ENCODE measurements at regions not wholly inside any gene's neighbourhood (a gene's known extent, or its start where the extent isn't known, plus 50 kb on each side); places are given as distances from the start of the nearest gene placed in this dataset.

GRCh38 chr11:31987118-31988005 lies 103.5 kb upstream of the RCN1 start:
- ATAC-seq (no peak), DNase-seq (ENCODE audit: low spot score) (no peak)
- no peak overlapping the region for H3K4me3 Mint-ChIP-seq
- H3K27me3 Mint-ChIP-seq = peaks cover 29 to 47% of the 10 kb centered on the region in 2 donors
- peaks cover 0 to 5% of the 10 kb centered on the region in 2 donors for H3K4me1 Mint-ChIP-seq (ENCODE audit: low read depth in 2 of 2)
- H3K27ac Mint-ChIP-seq = no peak overlapping the region
- H3K36me3 Mint-ChIP-seq = peaks cover 4% of the 10 kb centered on the region
- H3K9me3 Mint-ChIP-seq = no peaks in the 10 kb centered on the region

GRCh38 chr11:31986201-31986889 lies 104.5 kb upstream of the RCN1 start:
- peaks cover 4% of the 10 kb centered on the region for H3K36me3 Mint-ChIP-seq
- ATAC-seq (no peak), DNase-seq (ENCODE audit: low spot score) (no peak)
- no peaks in the 10 kb centered on the region for H3K9me3 Mint-ChIP-seq
- H3K27me3 Mint-ChIP-seq = peaks cover 35 to 53% of the 10 kb centered on the region in 2 donors
- peaks cover 0 to 5% of the 10 kb centered on the region in 2 donors for H3K4me1 Mint-ChIP-seq (ENCODE audit: low read depth in 2 of 2)
- no peak overlapping the region for H3K27ac Mint-ChIP-seq
- H3K4me3 Mint-ChIP-seq = no peak overlapping the region

- no peak overlapping the region for H3K4me3 Mint-ChIP-seq
- DNase-seq (ENCODE audit: low spot score) = no peak
- peaks cover 3% of the 10 kb centered on the region for H3K9me3 Mint-ChIP-seq
- peaks cover 35 to 57% of the 10 kb centered on the region in 2 donors for H3K27me3 Mint-ChIP-seq
- no peak overlapping the region for H3K27ac Mint-ChIP-seq
- ATAC-seq = no peak
- no peaks in the 10 kb centered on the region for H3K4me1 Mint-ChIP-seq (ENCODE audit: low read depth in 2 of 2)
- peaks cover 10% of the 10 kb centered on the region for H3K36me3 Mint-ChIP-seq
Observed at GRCh38 chr11:31981457-31981856, 109.4 kb upstream of the RCN1 start.

- Mint-ChIP-seq H3K4me1 (ENCODE audit: low read depth in 2 of 2) (no peaks in the 10 kb centered on the region), H3K4me3 (no peak overlapping the region), H3K27ac (no peak overlapping the region), H3K36me3 (peaks cover 10% of the 10 kb centered on the region), H3K9me3 (peaks cover 3% of the 10 kb centered on the region), H3K27me3 (peaks cover 38% of the 10 kb centered on the region in 2 donors)
- ATAC-seq = no peak
- DNase-seq (ENCODE audit: low spot score) = no peak
Observed at GRCh38 chr11:31977343-31977742, 113.5 kb upstream of the RCN1 start.

- H3K36me3 Mint-ChIP-seq = peaks cover 2% of the 10 kb centered on the region
- DNase-seq (ENCODE audit: low spot score) (no peak), ATAC-seq (no peak)
- H3K4me1 Mint-ChIP-seq (ENCODE audit: low read depth in 2 of 2) = no peaks in the 10 kb centered on the region
- H3K27me3 Mint-ChIP-seq = peaks cover 21 to 30% of the 10 kb centered on the region in 2 donors
- H3K27ac Mint-ChIP-seq = no peak overlapping the region
- H3K9me3 Mint-ChIP-seq = no peaks in the 10 kb centered on the region
- H3K4me3 Mint-ChIP-seq = no peak overlapping the region
Observed at GRCh38 chr11:31974366-31975136, 116.3 kb upstream of the RCN1 start.

DNA sequence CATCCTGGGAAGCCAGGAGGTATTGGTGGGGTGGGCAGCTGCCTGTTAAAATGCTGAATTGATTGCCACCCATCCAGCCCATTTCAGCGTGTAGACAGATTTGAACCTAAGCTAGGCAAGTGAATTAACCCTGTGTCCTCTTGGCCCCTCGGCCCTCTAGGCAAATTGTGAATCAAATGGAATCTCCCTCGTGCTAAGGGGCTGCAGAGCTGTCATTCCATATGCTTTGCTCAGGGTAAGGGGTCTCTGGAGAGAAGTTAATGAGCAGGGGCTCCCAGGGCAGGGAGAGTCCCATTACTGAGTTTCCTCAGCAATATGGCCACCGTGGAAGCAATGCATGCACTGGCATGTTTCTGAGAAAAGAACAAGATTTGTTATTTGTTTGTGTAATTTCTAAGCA lies 117.7 kb upstream of the RCN1 start:
- Mint-ChIP-seq H3K9me3 (no peaks in the 10 kb centered on the region), H3K27ac (no peak overlapping the region), H3K36me3 (no peaks in the 10 kb centered on the region), H3K27me3 (peaks cover 13 to 29% of the 10 kb centered on the region in 2 donors), H3K4me1 (ENCODE audit: low read depth in 2 of 2) (no peaks in the 10 kb centered on the region), H3K4me3 (no peak overlapping the region)
- ATAC-seq (no peak), DNase-seq (ENCODE audit: low spot score) (no peak)

- Mint-ChIP-seq H3K4me3 (no peak overlapping the region), H3K36me3 (no peaks in the 10 kb centered on the region), H3K27me3 (peaks cover 8 to 25% of the 10 kb centered on the region in 2 donors), H3K4me1 (ENCODE audit: low read depth in 2 of 2) (no peaks in the 10 kb centered on the region), H3K9me3 (no peaks in the 10 kb centered on the region), H3K27ac (no peak overlapping the region)
- no peak for DNase-seq (ENCODE audit: low spot score)
- peak in 1 of 2 donors; percentile 55 for ATAC-seq
Observed at GRCh38 chr11:31972623-31973022, 118.3 kb upstream of the RCN1 start.

DNA sequence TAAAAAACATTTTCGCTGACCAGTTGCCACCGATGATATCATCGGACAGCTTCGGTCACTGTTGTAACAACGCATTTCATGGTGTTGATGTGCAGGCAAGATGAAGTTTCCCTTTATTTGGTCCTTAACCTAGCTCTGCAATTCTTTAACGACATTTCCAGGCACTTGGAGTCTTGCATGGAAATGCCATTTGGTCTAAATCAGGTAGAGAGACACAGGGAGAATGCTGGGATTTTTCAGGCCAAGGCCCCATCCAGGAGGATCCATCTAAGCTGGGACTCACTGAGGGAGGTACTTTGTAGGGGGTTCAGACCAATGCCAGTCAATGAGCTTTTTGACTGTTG lies 121.5 kb upstream of the RCN1 start:
- H3K27me3 Mint-ChIP-seq = peaks cover 0 to 13% of the 10 kb centered on the region in 2 donors
- DNase-seq (ENCODE audit: low spot score) (no peak), ATAC-seq (no peak)
- no peaks in the 10 kb centered on the region for H3K4me1 Mint-ChIP-seq (ENCODE audit: low read depth in 2 of 2)
- H3K9me3 Mint-ChIP-seq = no peaks in the 10 kb centered on the region
- H3K4me3 Mint-ChIP-seq = no peak overlapping the region
- H3K36me3 Mint-ChIP-seq = no peaks in the 10 kb centered on the region
- H3K27ac Mint-ChIP-seq = no peak overlapping the region

DNA sequence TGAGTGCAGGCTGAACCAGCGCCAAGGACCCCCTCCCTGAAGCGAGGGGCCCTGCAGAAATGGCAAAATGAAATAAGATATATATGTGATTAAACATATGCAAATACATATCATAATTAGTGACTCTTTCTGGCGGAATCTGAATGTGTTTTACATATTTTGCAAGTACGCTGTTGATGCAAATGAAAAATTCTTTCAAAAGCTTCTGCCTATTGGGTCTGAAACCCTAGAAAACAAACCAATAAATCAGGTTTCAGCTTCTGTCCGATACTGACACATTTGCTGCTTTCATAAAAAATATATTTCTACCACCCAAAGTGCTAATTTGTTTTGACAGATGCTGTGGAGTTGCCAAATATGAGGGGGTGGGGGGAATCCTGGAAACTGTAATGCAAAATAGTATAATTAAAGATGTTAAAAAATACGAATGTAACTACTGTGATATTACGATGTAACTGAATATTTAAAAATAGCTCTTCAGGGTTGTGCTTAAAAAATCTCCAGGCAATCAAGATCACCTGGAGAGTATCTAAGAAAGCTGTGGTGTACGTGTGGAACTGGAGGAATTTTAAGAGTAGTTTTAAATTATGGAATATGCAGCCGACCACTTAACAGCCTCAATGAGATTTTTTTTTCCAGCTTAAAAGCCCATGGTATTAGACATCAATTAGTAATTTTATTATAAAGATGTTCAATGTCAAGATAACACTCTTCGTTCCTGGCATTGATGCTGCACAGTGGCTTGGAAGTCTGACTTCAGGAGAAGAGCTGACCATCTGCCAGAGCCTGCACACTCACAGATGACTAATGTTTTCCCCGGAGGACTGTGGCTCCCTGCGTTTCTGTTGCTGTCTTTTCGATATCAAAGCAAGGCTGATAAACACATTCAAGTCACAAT lies 122.2 kb upstream of the RCN1 start:
- Mint-ChIP-seq H3K27me3 (peaks cover 0 to 11% of the 10 kb centered on the region in 2 donors), H3K9me3 (no peaks in the 10 kb centered on the region), H3K4me3 (no peak overlapping the region), H3K4me1 (ENCODE audit: low read depth in 2 of 2) (no peaks in the 10 kb centered on the region), H3K36me3 (no peaks in the 10 kb centered on the region), H3K27ac (no peak overlapping the region)
- ATAC-seq (no peak), DNase-seq (ENCODE audit: low spot score) (no peak)

- Mint-ChIP-seq H3K9me3 (no peaks in the 10 kb centered on the region), H3K4me1 (ENCODE audit: low read depth in 2 of 2) (no peaks in the 10 kb centered on the region), H3K36me3 (no peaks in the 10 kb centered on the region), H3K27ac (no peak overlapping the region), H3K4me3 (no peak overlapping the region), H3K27me3 (peaks cover 0 to 9% of the 10 kb centered on the region in 2 donors)
- no peak for DNase-seq (ENCODE audit: low spot score)
- no peak for ATAC-seq
Observed at GRCh38 chr11:31967404-31968130, 123.3 kb upstream of the RCN1 start.

- ATAC-seq (no peak), DNase-seq (ENCODE audit: low spot score) (no peak)
- H3K27me3 Mint-ChIP-seq = peaks cover 0 to 11% of the 10 kb centered on the region in 2 donors
- H3K27ac Mint-ChIP-seq = no peak overlapping the region
- H3K36me3 Mint-ChIP-seq = no peaks in the 10 kb centered on the region
- no peak overlapping the region for H3K4me3 Mint-ChIP-seq
- H3K9me3 Mint-ChIP-seq = no peaks in the 10 kb centered on the region
- no peaks in the 10 kb centered on the region for H3K4me1 Mint-ChIP-seq (ENCODE audit: low read depth in 2 of 2)
Observed at GRCh38 chr11:31966846-31967245, 124.0 kb upstream of the RCN1 start.

DNA sequence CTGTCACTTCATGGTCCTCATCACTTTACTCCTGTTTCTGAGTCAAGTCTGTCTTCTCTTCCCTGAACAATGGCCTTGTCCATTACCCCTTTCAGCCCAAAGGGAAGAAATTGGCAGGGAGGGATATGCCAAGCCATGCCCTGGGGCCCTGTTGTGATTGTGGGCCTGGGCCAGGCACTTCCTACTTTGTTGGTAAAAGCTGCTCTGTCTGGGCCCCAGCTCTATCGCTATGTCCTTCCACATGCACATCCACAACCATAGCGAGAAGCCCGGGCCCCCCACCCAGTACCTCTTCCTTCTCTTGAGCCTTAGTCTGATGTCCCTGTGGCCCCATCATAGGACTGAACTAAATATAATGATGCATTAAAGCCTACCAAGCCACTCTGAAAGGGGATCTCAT lies 126.7 kb upstream of the RCN1 start:
- Mint-ChIP-seq H3K27ac (no peak overlapping the region), H3K36me3 (no peaks in the 10 kb centered on the region), H3K4me3 (no peak overlapping the region), H3K9me3 (no peaks in the 10 kb centered on the region), H3K27me3 (peaks cover 0 to 4% of the 10 kb centered on the region in 2 donors), H3K4me1 (ENCODE audit: low read depth in 2 of 2) (no peaks in the 10 kb centered on the region)
- no peak for DNase-seq (ENCODE audit: low spot score)
- peak in 1 of 2 donors; percentile 20 for ATAC-seq

Measured in natural killer cell treated with Interleukin-12 subunit alpha and Interleukin-12 subunit beta and Interleukin-15 and Interleukin-18, amount 100 ng/mL, for 72 hours (primary cell).